ENCODE measurements at regions not wholly inside any gene's neighbourhood (a gene's known extent, or its start where the extent isn't known, plus 50 kb on each side); places are given as distances from the start of the nearest gene placed in this dataset.

DNA sequence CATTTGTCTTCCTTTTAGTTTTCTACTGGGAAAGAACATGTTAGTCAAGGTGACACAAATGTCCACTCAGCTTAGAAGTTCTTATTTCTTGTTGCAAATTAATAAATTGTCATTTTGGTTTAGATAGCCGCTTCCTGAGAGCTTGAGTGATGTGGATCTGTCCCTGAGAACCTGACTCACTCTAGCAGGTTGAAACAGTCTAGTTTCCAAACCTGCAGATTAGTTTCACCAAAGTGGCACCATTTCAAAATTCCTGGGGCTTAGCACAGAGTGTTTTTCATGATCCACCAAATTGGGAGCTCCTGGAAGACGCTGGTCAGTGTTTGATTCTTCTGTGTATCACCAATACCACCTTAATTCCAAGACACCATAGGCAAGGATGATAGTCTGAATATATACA lies 119.4 kb upstream of the TSC22D1 start:
- Histone ChIP-seq H3K4me3 (no peak overlapping the region), H3K4me2 (no peak overlapping the region), H3K4me1 (no peaks in the 10 kb centered on the region), H3K9me3 (no peaks in the 10 kb centered on the region), H3K27ac (no peak overlapping the region)
- FAIRE-seq, result no peak
- no peak for DNase-seq (ENCODE audit: low read depth in 1 of 2, low spot score in 1 of 2)
- POLR2A ChIA-PET, result no interaction called here
- no peak for ATAC-seq
- WGBS (ENCODE audit: missing lambda C conversion rate), result 53% methylated on average over 2 of the region's 2 CpGs
- CTCF ChIA-PET, result interaction anchor here (0.9 kb wide), 1 partner anchor 14 kb away, joined by 4 read pairs; no protein-coding TSS in a partner anchor
- no peak for TF ChIP-seq EHMT2 (IDR thresholded peaks at IDR 0.05; ENCODE audit: low read depth)
- TF ChIP-seq ZNF302 (CRISPR knock-in tag; IDR thresholded peaks at IDR 0.05), result no peak
- TF ChIP-seq, protein P1, sequence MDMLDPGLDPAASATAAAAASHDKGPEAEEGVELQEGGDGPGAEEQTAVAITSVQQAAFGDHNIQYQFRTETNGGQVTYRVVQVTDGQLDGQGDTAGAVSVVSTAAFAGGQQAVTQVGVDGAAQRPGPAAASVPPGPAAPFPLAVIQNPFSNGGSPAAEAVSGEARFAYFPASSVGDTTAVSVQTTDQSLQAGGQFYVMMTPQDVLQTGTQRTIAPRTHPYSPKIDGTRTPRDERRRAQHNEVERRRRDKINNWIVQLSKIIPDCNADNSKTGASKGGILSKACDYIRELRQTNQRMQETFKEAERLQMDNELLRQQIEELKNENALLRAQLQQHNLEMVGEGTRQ (IDR thresholded peaks at IDR 0.05), result no peak
- TF ChIP-seq, protein P2, sequence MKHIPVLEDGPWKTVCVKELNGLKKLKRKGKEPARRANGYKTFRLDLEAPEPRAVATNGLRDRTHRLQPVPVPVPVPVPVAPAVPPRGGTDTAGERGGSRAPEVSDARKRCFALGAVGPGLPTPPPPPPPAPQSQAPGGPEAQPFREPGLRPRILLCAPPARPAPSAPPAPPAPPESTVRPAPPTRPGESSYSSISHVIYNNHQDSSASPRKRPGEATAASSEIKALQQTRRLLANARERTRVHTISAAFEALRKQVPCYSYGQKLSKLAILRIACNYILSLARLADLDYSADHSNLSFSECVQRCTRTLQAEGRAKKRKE (CRISPR knock-in tag; IDR thresholded peaks at IDR 0.05; ENCODE audit: low read depth), result no peak
- no peak for TF ChIP-seq BHLHE40 (IDR thresholded peaks at IDR 0.05; ENCODE audit: low read depth, low read length)
- no peak for TF ChIP-seq CHD4 (IDR thresholded peaks at IDR 0.05; ENCODE audit: borderline replicate concordance)
- no peak for TF ChIP-seq HEYL (CRISPR knock-in tag; IDR thresholded peaks at IDR 0.05)
- TF ChIP-seq SMC3 (IDR thresholded peaks at IDR 0.05), result no peak
- TF ChIP-seq, protein P3, sequence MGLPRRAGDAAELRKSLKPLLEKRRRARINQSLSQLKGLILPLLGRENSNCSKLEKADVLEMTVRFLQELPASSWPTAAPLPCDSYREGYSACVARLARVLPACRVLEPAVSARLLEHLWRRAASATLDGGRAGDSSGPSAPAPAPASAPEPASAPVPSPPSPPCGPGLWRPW (IDR thresholded peaks at IDR 0.05), result no peak
- TF ChIP-seq JUN (IDR thresholded peaks at IDR 0.05), result no peak
- no peak for TF ChIP-seq RCOR1 (IDR thresholded peaks at IDR 0.05; ENCODE audit: low read depth, low read length)
- TF ChIP-seq KDM1A (IDR thresholded peaks at IDR 0.05; ENCODE audit: low read depth), result no peak

DNA sequence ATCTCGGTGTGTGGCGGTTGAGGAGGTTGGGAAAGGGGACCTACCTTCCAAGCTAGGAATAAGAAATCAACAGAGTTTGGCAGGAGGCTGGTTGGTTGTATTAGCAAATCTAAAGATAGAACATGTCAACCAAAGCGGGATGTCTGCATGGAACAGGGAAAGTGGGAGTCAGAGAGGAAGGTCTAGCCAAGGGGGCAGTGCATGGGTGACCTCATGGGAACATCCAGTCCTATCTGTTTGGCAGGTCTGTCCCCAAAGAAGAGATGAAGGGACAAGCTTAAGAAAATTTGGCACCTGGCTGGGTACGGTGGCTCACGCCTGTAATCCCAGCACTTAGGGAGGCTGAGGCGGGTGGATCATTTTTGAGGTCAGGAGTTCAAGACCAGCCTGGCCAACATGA lies 118.7 kb upstream of the TSC22D1 start:
- no peak for DNase-seq (ENCODE audit: low read depth in 1 of 2, low spot score in 1 of 2)
- TF ChIP-seq FOSB (CRISPR knock-in tag; IDR thresholded peaks at IDR 0.05) (no peak), CHD2 (IDR thresholded peaks at IDR 0.05; ENCODE audit: low read length, partially characterized antibody) (no peak), MYC (IDR thresholded peaks at IDR 0.05; ENCODE audit: borderline replicate concordance, low read length) (no peak)
- POLR2A ChIA-PET, result no interaction called here
- whole genome bisulfite sequencing (ENCODE audit: missing lambda C conversion rate), result 72% methylated on average over 6 of the region's 6 CpGs
- CTCF ChIA-PET, result no interaction called here
- no peak overlapping the region for H3K4me3 ChIP-seq
- FAIRE-seq, result no peak
- no peak overlapping the region for H3K27ac ChIP-seq
- H3K4me2 ChIP-seq, result no peak overlapping the region
- no peak for ATAC-seq
- H3K9me3 ChIP-seq, result no peaks in the 10 kb centered on the region
- no peaks in the 10 kb centered on the region for H3K4me1 ChIP-seq

DNA sequence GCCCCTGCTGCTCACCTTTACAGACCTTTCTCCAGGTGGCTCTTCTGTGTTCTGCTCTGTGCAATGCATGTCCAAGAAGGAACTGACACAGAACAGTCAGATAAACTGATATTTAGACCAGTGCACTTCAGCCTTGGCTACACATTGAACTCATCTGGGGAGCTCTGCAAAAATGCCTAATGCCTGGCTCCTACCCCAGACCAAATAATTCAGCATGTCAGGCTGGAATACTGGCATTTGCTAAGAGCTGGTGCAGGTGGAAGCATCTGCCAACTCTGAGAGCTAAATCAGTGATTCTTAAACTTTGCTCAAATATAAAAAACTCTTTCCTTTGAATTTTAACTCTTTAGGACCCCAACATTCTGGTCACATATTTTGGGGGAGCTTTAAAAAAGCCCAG lies 118.2 kb upstream of the TSC22D1 start:
- Histone ChIP-seq H3K27ac (no peak overlapping the region), H3K9me3 (no peaks in the 10 kb centered on the region), H3K4me3 (no peak overlapping the region), H3K4me2 (no peak overlapping the region), H3K4me1 (no peaks in the 10 kb centered on the region)
- CTCF ChIA-PET, result no interaction called here
- POLR2A ChIA-PET, result interaction anchor here (0.6 kb wide), 1 partner anchor 824 kb away, joined by 4 read pairs; no protein-coding TSS in a partner anchor
- TF ChIP-seq MAFK (IDR thresholded peaks at IDR 0.05; ENCODE audit: partially characterized antibody), result no peak
- TF ChIP-seq GATA3 (IDR thresholded peaks at IDR 0.05; ENCODE audit: borderline replicate concordance), result no peak
- no peak for TF ChIP-seq FOXS1 (CRISPR knock-in tag; IDR thresholded peaks at IDR 0.05)
- DNase-seq (ENCODE audit: low read depth in 1 of 2, low spot score in 1 of 2), result no peak
- FAIRE-seq, result no peak
- no peak for ATAC-seq

DNA sequence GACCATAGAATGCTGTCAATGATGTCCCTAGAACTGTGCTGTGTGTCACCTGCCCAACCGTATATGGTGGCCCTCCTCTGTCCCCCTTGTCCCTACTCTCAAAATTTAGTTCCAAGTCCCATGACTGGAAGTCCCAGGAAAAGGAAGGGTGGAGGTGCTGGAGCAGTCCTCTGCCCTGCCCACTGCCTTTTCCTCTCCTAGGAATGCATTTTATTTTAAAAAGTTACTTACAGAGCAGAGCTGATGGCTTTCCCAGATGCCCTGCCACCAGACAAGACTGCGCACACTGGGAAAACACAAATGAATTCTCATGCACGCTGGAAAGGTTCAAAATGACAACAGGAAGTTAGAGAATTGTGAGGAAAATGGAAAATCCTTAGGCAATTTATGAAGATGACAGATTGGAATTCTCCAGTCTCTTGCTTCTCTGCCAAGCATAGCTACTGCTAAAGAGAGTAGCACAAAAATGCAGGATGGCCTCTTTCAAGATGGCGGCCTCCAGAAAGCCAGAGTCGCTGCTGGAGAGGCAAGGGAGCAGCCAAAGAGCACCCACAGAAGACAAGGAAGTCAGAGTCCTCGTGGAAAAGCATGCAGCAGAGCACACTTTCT lies 117.1 kb upstream of the TSC22D1 start:
- H3K9me3 ChIP-seq, result no peaks in the 10 kb centered on the region
- TF ChIP-seq FOSL2 (IDR thresholded peaks at IDR 0.05) (no peak), FOSL2 (CRISPR knock-in tag; IDR thresholded peaks at IDR 0.05) (no peak)
- TF ChIP-seq, protein P4, sequence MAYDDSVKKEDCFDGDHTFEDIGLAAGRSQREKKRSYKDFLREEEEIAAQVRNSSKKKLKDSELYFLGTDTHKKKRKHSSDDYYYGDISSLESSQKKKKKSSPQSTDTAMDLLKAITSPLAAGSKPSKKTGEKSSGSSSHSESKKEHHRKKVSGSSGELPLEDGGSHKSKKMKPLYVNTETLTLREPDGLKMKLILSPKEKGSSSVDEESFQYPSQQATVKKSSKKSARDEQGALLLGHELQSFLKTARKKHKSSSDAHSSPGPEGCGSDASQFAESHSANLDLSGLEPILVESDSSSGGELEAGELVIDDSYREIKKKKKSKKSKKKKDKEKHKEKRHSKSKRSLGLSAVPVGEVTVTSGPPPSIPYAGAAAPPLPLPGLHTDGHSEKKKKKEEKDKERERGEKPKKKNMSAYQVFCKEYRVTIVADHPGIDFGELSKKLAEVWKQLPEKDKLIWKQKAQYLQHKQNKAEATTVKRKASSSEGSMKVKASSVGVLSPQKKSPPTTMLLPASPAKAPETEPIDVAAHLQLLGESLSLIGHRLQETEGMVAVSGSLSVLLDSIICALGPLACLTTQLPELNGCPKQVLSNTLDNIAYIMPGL (CRISPR knock-in tag; IDR thresholded peaks at IDR 0.05; ENCODE audit: borderline replicate concordance), result no peak
- WGBS (ENCODE audit: missing lambda C conversion rate), result 75% methylated on average over 6 of the region's 6 CpGs
- no peak for ATAC-seq
- no peak for DNase-seq (ENCODE audit: low read depth in 1 of 2, low spot score in 1 of 2)
- no peaks in the 10 kb centered on the region for H3K4me1 ChIP-seq
- no peak for FAIRE-seq
- H3K27ac ChIP-seq, result no peak overlapping the region
- H3K4me2 ChIP-seq, result no peak overlapping the region
- POLR2A ChIA-PET, result no interaction called here
- H3K4me3 ChIP-seq, result no peak overlapping the region
- CTCF ChIA-PET, result interaction anchor here (0.7 kb wide), 1 partner anchor 20 kb away, joined by 4 read pairs; no protein-coding TSS in a partner anchor
